Frontal cortex (tissue), 3 donors: ENCODE measurements at regions not wholly inside any gene's neighbourhood (a gene's known extent, or its start where the extent isn't known, plus 50 kb on each side); places are given as distances from the start of the nearest gene placed in this dataset.
"Not testable (repeated sequence)": the region's sequence is repeated elsewhere in the genome, so short reads cannot be mapped to it uniquely, and the experiment has no call there.

Experiments
- DNase-seq, 2 donors: peaks; one replicate each; pipeline ENCODE4 v3.0.0; 2012; ENCODE audit warnings: low spot score in 2 of 2
- FAIRE-seq: peaks from 2 replicates; lab custom pipeline; 2012; peaks lifted over from hg19 to GRCh38; lab: Jason Lieb, UNC
- donor health status: control.
- donor health status: control.
- donor health status: control.

- FAIRE-seq, DNase-seq: not testable (repeated sequence)
Observed at GRCh38 chr14:105647426-105647783, 121.0 kb downstream of the TMEM121 start.

DNA sequence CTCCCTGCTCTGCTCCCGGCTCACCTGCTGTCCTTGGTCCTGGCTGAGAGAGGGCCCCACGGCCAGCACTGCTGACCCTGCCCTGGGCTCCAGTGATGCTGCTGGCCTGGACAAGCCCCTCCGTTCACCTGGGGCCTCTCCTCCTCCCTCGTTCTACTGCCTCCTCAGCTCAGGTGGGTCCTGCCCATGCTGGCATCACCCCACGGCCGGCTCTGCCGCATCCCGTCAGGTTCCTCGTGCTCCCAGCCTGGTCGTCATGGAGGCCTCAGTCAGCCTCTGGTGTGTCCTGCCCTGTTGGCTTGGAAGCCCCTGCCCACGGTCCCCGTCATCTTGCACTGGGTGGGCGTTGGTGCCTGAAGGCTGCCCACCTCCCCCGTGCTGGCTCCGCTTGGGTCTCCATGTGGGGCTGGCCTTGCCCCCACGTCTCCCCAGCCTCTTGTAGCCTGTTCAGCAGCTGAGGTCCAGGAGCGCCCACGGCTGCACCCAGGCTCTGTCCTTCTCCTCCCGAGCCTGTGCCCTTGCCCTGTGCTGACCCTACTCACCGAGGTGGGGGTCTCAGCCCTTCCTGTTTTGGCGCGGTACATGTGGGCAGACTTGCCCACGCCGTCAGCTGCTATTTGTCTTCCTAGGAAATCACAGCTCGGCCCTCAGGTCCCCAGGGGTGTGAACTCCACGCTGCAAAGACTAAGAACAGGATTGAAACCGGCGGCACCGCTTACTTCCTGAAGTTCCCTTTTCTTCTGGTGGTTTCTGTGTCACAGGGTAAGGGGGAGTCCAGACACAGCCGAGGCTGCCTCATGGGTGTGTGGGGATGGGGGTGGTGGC is 121.6 kb downstream of the TMEM121 start:
- no peak for FAIRE-seq
- no peak for DNase-seq

GRCh38 chr14:105648609-105649535 is 122.5 kb downstream of the TMEM121 start:
- FAIRE-seq, DNase-seq: not testable (repeated sequence)

DNA sequence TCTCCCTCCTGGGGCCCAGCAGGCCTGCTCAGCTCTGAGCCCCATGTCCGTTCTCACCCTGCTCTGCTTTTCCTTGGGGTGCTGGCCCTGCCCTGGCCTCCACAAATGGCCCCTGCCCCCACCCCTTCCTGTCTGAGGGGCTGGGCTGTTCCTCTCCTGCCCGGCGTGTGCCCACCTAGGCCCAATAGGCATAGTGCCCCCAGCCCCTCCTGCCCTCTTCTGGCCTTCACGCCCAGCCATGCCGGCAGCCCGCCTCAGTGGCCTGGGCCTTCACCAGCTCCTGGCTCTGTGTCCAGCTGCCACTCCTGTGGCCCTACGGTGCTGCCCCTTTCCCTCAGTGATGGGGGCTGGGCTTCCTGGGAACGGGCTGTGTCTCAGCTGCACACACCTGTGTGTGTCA is 125.9 kb downstream of the TMEM121 start:
- not testable (repeated sequence) for FAIRE-seq, DNase-seq

DNA sequence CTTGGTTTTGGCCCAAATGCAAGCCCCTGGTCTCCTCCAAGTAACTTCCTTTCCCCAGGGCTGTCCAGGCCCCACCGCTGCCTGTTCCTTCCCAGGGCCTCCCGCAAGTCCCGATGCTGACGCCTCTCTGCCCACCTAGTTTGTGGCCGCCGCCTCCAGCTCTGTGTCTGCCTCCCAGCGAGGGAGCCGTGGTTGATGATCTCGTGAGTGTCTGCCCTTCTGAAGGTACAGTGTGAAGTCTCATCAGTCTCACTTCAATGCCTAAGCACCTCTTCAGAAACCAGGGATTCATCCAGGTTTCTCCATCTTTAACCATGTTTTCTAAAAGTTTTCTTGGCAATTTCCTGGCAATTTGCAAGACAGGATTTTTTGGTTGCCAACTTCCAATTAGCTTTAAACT is 127.5 kb downstream of the TMEM121 start:
- not testable (repeated sequence) for DNase-seq, FAIRE-seq

DNA sequence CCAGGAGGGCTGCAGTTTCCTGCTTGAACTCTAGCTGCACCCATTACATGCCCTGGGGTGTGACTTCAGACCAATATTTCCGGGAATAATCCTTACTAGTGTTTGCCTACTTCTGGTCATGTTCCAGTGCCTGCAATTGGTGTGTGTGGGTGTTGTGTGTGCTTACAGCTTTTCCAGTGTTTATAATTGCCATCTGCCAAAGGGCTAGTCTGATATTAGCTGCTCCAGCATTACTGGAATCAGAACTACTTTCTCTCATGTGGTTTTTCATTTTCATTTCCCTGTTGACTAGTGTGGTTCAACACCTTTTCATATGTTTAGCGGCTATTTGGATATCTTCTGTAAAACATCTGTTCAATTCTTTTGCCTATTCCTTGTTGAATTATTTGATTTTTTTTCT is 132.9 kb downstream of the TMEM121 start:
- DNase-seq, FAIRE-seq: not testable (repeated sequence)

DNA sequence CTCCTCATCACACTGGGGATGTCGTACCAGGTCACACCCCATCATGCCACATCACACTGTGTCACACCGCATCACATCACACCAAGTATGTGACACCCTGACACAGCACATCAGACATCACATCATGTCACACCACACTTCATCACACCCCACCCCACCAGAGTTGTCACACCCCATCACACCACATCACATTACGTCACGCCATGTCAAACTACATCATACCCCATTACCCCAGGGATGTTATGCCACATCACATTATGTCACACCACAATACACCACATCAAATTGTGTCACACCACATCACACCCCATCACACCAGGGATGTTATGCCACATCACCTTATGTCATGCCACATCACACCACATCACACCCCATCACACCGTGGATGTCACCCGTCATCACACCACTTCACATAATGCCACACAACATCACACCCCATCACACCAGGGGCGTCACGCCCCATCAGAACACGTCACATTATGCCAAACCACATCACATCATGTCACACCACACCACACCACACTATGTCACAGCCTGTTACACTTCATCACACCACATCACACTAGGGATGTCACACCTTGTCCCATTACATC is 133.6 kb downstream of the TMEM121 start:
- FAIRE-seq (no peak), DNase-seq (no peak)

DNA sequence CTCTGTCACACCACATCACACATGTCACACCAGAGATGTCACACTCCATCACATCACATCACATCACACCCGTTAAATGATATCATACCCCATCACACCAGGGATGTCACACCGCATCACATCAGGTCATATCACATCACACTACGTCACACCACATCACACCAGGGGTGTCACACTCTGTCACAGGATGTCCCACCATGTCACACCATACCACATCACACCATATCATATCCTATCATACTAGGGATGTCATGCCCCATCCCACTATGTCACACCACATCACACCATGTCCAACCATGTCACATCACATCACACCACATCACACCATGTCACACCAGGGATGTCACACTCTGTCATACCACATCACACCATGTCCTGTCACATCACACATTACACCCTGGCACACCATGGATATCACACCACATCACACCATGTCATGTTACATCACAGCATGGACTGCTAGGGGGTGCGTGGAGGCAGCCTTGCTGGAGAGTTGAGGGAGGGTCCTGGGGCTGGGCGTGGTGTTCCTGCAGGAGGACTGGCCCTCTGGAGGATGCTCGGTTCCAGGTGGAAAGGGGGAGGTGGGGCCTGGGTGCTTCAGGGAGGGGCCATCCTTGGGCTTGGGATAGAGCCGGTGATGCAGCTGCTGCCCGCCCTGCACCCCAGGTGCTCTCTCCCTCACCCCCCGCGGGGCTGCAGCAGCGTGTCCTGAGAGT is 134.6 kb downstream of the TMEM121 start:
- DNase-seq (no peak), FAIRE-seq (no peak)

DNA sequence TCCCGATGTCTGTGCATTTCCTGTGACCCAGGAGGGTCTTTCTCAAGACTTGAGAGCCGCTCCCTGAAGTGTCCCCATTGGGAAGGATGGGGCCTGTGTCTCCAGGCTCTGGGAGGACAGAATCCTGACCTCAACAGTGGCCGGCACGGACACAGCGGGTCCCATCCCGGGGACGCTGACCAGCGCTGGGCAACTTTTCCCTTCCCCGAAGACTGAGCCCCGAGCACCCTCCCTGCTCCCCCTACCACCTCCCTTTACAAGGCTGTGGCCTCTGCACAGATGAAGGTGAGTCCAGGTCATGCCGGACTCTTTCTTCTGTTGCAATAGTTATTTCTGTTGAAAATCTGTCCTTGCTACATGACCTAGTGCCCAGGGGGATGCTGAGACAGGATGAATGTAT is 135.7 kb downstream of the TMEM121 start:
- not testable (repeated sequence) for FAIRE-seq

GRCh38 chr14:105662592-105662991 is 136.2 kb downstream of the TMEM121 start:
- FAIRE-seq, DNase-seq: not testable (repeated sequence)

More for the DNA sequence above, 135.7 kb downstream of the TMEM121 start:
- DNase-seq: not testable (repeated sequence)

- not testable (repeated sequence) for FAIRE-seq, DNase-seq
Observed at GRCh38 chr14:105663323-105663722, 136.9 kb downstream of the TMEM121 start.

DNA sequence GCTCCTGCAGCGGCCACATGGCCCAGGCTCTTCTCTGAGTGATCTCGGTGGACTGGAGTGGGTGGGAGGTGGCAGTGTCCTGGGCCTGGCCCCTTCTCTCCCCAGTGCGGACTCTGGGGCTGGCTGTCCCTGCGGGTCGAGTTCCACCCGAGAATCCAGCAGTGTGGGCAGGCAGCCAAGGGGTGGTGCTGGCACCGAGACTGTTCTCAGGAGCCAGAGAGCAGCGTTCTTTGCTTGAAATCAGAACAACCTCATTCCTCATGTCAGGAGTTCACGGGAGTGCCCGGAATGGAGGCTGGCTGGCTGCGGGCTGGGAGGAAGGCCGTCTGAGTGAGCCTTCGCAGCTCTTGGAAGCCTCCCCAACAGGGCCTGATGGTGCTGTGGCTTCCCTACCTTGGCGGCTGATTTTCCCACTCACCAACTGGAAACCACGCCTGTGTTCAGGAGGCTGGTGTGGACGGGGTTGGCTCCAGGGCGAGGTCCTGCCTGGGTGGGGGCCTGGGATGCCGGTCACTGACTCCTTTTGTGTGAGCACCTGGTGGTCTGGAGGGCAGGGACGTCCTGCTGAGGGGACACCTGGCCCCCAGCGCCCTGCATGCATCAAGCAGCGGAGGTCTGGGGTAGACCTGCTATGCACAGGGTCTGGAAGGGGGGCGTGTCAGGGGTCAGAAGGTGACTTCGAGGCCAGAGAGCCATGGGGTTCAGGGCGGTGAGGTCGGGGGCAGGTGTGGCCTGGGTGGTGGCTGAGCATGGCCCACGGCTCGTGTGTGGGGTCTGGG is 137.6 kb downstream of the TMEM121 start:
- not testable (repeated sequence) for DNase-seq

DNA sequence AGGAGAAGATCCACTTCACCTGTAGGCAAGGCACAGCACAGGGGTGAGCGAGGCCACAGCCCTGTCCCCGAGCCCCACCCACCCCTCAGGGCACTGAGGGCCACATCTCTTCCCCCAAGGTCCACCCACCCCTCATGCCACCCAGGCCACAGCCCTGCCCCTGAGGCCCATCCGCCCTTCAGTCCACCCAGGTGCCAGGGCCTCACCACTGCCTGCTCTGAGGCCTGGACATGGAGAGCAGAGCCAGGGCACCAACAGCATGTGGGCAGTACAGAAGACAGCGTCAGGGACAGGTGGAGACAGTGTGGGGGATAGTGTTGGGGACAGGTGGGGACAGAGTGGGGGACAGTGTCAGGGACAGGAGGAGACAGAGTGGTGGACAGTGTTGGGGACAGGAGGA is 138.3 kb downstream of the TMEM121 start:
- FAIRE-seq (no peak), DNase-seq (no peak)

More for the DNA sequence above, 137.6 kb downstream of the TMEM121 start:
- FAIRE-seq: not testable (repeated sequence)

- DNase-seq (no peak), FAIRE-seq (no peak)
Observed at GRCh38 chr14:105665247-105665950, 139.0 kb downstream of the TMEM121 start.

GRCh38 chr14:105665951-105666277 is 139.5 kb downstream of the TMEM121 start:
- FAIRE-seq (no peak), DNase-seq (no peak)

- DNase-seq (no peak), FAIRE-seq (no peak)
Observed at GRCh38 chr14:105666420-105666819, 140.0 kb downstream of the TMEM121 start.

- DNase-seq, FAIRE-seq: not testable (repeated sequence)
Observed at GRCh38 chr14:105666991-105667662, 140.7 kb downstream of the TMEM121 start.

DNA sequence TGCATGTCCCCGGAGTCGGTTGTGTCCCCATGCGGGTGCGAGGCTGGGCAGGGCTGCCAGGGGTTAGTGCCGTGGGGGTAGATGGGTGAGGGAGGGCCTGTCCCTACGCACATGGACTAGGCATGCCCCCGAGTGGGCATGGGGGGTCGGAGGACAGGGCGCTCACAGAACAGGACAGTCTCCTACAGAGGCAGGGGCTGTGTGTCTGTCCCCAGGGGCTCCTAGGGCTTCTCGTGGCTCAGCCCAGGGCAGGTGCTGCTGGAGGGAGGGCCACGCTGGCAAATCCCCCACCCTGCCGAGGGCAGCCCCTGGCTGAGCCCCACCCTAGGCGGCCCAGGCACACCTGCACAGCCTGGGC is 141.3 kb downstream of the TMEM121 start:
- DNase-seq, FAIRE-seq: not testable (repeated sequence)
